Colonic mucosa (tissue), 4 donors: ENCODE measurements at regions not wholly inside any gene's neighbourhood (a gene's known extent, or its start where the extent isn't known, plus 50 kb on each side); places are given as distances from the start of the nearest gene placed in this dataset.

Experiments
- DNase-seq: peaks from one replicate; pipeline ENCODE4 v3.0.0-alpha.2; 2020
- H3K27ac ChIP-seq: fragments of 200-600 bp; one replicate; pipeline ENCODE4 v1.8.0; 2021
- H3K27me3 ChIP-seq: fragments of 200-600 bp; one replicate; pipeline ENCODE4 v1.8.0; 2021
- H3K36me3 ChIP-seq: fragments of 200-600 bp; one replicate; pipeline ENCODE4 v1.8.0; 2021
- H3K4me1 ChIP-seq: fragments of 200-600 bp; one replicate; pipeline ENCODE4 v1.8.0; 2021; ENCODE audit warnings: mild to moderate bottlenecking
- H3K4me3 ChIP-seq: fragments of 200-600 bp; one replicate; pipeline ENCODE4 v1.8.0; 2021
- H3K9ac ChIP-seq, 2 donors: one replicate each; pipeline ENCODE4 v1.7.0; 2013; ENCODE audit warnings: control low read depth in 2 of 2, low read depth in 2 of 2, low read length in 2 of 2
- H3K9me3 ChIP-seq: fragments of 200-600 bp; one replicate; pipeline ENCODE4 v1.8.0; 2021
- intact Hi-C: fragments of 100-400 bp; cut with DNase I; formaldehyde crosslinking; loops from one replicate; pipeline ENCODE4 v1.14.1; 2022
- TF ChIP-seq, protein P1 (sequence below): fragments of 200-600 bp; IDR thresholded peaks from one replicate; pipeline ENCODE4 v1.8.0; 2022; ENCODE audit warnings: antibody characterized with exemption, mild to moderate bottlenecking
- donor health status: healthy.
- donor health status: DM: no; HTN: no; CAD: no.
- donor health status: DM: no; HTN: no; CAD: no.

DNA sequence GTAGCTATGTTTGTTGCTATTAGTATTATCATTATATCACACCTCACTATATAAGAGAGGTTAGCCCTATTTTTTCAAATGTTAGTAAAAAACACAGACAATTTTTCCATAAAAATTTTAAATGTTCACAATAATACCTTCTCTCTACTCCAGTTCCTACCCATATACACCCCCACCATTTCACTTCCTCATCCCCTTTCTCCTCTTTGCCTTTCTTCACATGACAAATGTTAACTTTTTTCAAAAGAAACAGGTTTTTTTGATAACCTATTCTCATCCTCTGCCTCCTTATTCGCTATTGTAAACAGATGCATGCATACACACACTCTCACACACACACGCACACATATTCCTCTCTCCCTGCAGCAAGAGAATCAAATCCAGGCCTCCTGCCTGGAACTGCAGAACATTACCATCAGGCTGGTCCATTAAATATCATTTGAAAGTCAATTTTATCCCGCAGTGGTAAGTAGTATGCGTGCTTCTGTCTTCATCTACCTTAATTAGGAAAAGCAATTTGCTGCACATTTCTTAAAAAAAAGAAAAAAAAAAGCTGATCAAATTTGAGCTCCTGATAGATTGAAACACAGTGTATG, 55.5 kb downstream of the MID1IP1 start:
- H3K4me1 ChIP-seq, result no peaks in the 10 kb centered on the region
- H3K9me3 ChIP-seq, result no peaks in the 10 kb centered on the region
- no peak for DNase-seq
- H3K27me3 ChIP-seq, result no peaks in the 10 kb centered on the region
- no peak overlapping the region for H3K4me3 ChIP-seq
- no peaks in the 10 kb centered on the region for H3K36me3 ChIP-seq
- H3K9ac ChIP-seq, result no peak overlapping the region
- intact Hi-C loops, result no loop called here
- H3K27ac ChIP-seq, result no peak overlapping the region
- TF ChIP-seq, protein P1, sequence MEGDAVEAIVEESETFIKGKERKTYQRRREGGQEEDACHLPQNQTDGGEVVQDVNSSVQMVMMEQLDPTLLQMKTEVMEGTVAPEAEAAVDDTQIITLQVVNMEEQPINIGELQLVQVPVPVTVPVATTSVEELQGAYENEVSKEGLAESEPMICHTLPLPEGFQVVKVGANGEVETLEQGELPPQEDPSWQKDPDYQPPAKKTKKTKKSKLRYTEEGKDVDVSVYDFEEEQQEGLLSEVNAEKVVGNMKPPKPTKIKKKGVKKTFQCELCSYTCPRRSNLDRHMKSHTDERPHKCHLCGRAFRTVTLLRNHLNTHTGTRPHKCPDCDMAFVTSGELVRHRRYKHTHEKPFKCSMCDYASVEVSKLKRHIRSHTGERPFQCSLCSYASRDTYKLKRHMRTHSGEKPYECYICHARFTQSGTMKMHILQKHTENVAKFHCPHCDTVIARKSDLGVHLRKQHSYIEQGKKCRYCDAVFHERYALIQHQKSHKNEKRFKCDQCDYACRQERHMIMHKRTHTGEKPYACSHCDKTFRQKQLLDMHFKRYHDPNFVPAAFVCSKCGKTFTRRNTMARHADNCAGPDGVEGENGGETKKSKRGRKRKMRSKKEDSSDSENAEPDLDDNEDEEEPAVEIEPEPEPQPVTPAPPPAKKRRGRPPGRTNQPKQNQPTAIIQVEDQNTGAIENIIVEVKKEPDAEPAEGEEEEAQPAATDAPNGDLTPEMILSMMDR, result no peak

DNA sequence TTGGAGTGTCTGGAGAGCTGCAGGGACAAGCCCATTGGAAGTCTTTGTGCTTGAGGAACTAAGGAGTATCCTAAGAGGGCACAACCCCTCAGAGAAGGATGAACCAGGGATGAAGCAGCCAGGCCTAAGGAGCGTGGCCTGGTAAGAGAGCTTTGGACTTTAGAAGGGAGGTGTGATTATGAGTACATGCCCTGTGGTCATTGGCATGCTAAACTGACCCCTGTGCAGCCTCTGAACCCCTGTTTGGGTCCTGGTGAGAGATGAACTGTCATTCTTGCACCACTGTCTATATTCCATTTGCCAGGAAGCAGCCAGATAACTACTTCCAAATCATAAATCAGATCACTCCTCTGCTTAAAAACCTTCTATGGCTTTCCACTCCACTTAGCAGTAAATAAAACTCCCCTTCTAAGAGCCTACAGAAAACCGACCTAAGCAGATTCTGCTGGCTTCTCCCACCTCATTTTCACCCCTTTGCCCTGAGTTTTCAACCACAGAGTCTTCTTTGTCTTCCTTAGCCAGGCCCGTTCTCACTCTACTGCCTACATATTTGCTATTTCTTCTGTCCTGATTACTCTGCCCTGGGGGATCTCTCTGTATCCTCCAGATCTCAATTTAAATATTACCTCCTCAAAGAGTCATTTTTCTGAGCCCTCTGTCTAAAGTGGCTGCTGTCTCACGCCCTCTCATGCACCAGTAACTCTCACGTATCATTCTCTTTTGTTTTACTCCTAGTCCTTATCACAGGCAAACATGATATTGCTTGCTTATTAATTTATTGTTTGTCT, 56.7 kb downstream of the MID1IP1 start:
- DNase-seq, result no peak
- H3K4me3 ChIP-seq, result no peak overlapping the region
- no peaks in the 10 kb centered on the region for H3K9me3 ChIP-seq
- no peak overlapping the region for H3K9ac ChIP-seq
- H3K27me3 ChIP-seq, result no peaks in the 10 kb centered on the region
- TF ChIP-seq, protein P1, result no peak
- no peaks in the 10 kb centered on the region for H3K4me1 ChIP-seq
- H3K36me3 ChIP-seq, result no peaks in the 10 kb centered on the region
- intact Hi-C loops, result no loop called here
- H3K27ac ChIP-seq, result no peak overlapping the region

DNA sequence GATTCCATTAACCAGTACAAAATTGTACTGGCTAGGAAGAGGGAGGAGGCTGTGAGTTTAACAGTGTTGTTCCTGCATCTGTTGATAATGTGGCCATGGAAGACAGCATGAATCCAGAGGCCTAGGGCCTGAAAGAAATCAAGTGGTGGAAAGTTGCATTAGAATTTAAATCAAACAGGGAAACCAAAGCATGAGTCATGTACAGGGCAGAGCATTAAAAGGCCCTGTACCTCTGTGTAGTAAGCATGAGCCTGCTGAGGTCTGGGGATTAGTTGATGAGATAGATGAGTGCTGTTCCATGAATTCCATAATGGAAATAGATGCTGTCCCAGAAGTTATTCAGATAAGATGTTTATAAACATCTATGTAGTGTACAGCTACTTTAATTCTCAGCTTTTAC, 58.3 kb downstream of the MID1IP1 start:
- H3K27me3 ChIP-seq, result no peaks in the 10 kb centered on the region

DNA sequence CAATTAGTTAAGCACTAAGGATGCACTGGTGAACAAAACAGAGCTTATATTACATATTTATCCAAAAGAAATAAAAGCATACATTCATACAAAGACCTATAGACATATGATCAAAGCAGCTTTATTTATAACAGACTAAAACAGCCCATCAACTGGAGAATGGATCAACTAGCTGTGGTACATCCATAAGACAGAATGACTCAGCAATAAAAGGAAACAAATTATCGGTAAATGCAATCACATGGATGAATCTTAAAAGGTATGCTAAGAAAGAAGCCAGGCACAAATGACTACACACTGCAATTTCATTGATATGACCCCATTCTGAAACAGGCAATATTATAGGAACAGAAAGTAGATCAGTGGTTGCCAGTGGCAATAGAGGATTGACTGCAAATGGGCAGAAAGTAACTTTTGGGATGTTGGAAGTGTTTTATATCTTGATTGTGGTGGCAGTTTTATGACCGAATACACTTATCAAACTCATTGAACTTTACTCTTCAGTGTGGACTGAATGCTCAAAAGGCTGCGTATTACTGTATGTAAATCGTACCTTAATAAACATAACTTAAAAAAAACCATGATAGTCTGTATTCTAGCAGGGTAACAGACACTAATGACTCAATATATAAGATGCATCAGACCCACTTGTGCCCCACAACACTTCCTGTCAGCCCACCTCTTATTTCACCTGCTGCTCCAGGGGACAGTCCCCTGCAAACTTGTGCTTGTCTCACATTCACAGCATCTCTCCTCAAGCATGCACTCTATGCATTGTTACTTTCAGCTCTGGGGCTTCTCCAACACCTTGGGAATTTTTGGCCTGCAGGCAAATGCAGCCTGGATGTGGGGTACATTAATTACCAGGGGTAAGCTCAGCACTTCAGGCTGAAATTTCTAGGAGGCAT, 59.1 kb downstream of the MID1IP1 start:
- H3K27ac ChIP-seq, result no peak overlapping the region
- TF ChIP-seq, protein P1, result no peak
- intact Hi-C loops, result no loop called here
- H3K9me3 ChIP-seq, result no peaks in the 10 kb centered on the region
- DNase-seq, result no peak
- no peak overlapping the region for H3K9ac ChIP-seq
- H3K4me3 ChIP-seq, result no peak overlapping the region
- no peaks in the 10 kb centered on the region for H3K36me3 ChIP-seq
- no peaks in the 10 kb centered on the region for H3K4me1 ChIP-seq
- no peaks in the 10 kb centered on the region for H3K27me3 ChIP-seq

More for the DNA sequence above, 58.3 kb downstream of the MID1IP1 start:
- Histone ChIP-seq H3K36me3 (no peaks in the 10 kb centered on the region), H3K9me3 (no peaks in the 10 kb centered on the region), H3K9ac (no peak overlapping the region), H3K27ac (no peak overlapping the region), H3K4me1 (no peaks in the 10 kb centered on the region), H3K4me3 (no peak overlapping the region)
- no peak for DNase-seq
- TF ChIP-seq, protein P1, result no peak
- intact Hi-C loops, result no loop called here

DNA sequence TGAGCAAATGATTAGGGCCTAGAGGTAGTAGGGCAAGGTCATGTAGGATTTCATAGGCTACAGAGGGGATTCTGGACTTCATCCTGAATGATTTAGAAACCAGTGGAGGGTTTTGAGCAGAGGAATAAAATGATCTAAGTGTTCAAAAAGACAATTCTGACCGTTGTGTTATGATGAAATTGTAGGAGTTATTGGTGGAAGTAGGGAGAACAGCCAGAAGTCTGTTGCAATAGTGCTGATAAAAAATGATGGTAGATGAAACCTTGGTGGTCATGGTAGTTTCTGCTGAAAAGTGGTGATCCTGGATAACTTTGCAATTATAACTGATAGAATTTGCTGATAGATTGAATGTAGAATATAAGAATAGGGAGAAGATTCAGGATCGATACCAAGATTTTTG, 60.2 kb downstream of the MID1IP1 start:
- TF ChIP-seq, protein P1, result no peak
- H3K36me3 ChIP-seq, result no peaks in the 10 kb centered on the region
- intact Hi-C loops, result no loop called here

More for the DNA sequence above, 60.2 kb downstream of the MID1IP1 start:
- Histone ChIP-seq H3K27ac (no peak overlapping the region), H3K4me3 (no peak overlapping the region), H3K4me1 (no peaks in the 10 kb centered on the region), H3K9ac (no peak overlapping the region), H3K27me3 (no peaks in the 10 kb centered on the region), H3K9me3 (no peaks in the 10 kb centered on the region)
- DNase-seq, result no peak
